ENCODE measurements at regions not wholly inside any gene's neighbourhood (a gene's known extent, or its start where the extent isn't known, plus 50 kb on each side); places are given as distances from the start of the nearest gene placed in this dataset.

- H3K79me2 ChIP-seq (ENCODE audit: insufficient read depth, low read length): no peaks in the 10 kb centered on the region
- no peak for TF ChIP-seq CTCF (IDR thresholded peaks at IDR 0.05; ENCODE audit: extremely low read depth, low read depth, low read length)
- H3K27me3 ChIP-seq (ENCODE audit: insufficient read depth, low read length): peaks cover 11% of the 10 kb centered on the region
- H3K4me3 ChIP-seq (ENCODE audit: insufficient read depth, low read length): no peak overlapping the region
- H3K4me1 ChIP-seq (ENCODE audit: insufficient read depth, low read length): peaks cover 11% of the 10 kb centered on the region
- H4K20me1 ChIP-seq (ENCODE audit: insufficient read depth, low read length): no peaks in the 10 kb centered on the region
- H3K9me3 ChIP-seq (ENCODE audit: low read depth, low read length): no peaks in the 10 kb centered on the region
- H3K27ac ChIP-seq (ENCODE audit: low read depth, low read length): no peak overlapping the region
- no peak overlapping the region for H2AFZ ChIP-seq (ENCODE audit: low read length)
- no peaks in the 10 kb centered on the region for H3K36me3 ChIP-seq (ENCODE audit: insufficient read depth, low read length)
- no peak overlapping the region for H3K4me2 ChIP-seq (ENCODE audit: insufficient read depth, low read length)
- no peak for DNase-seq (ENCODE audit: insufficient read length, low spot score, missing footprints)
Observed at GRCh38 chr10:15457382-15457781, 86.3 kb upstream of the FAM171A1 start.

GRCh38 chr10:15455456-15455855 lies 84.4 kb upstream of the FAM171A1 start:
- Histone ChIP-seq H3K4me1 (ENCODE audit: insufficient read depth, low read length) (no peaks in the 10 kb centered on the region), H3K36me3 (ENCODE audit: insufficient read depth, low read length) (no peaks in the 10 kb centered on the region), H2AFZ (ENCODE audit: low read length) (no peak overlapping the region), H3K9me3 (ENCODE audit: low read depth, low read length) (no peaks in the 10 kb centered on the region), H3K4me3 (ENCODE audit: insufficient read depth, low read length) (no peak overlapping the region), H3K79me2 (ENCODE audit: insufficient read depth, low read length) (no peaks in the 10 kb centered on the region), H4K20me1 (ENCODE audit: insufficient read depth, low read length) (no peaks in the 10 kb centered on the region), H3K27ac (ENCODE audit: low read depth, low read length) (no peak overlapping the region), H3K27me3 (ENCODE audit: insufficient read depth, low read length) (peaks cover 26% of the 10 kb centered on the region), H3K4me2 (ENCODE audit: insufficient read depth, low read length) (no peak overlapping the region)
- TF ChIP-seq CTCF (IDR thresholded peaks at IDR 0.05; ENCODE audit: extremely low read depth, low read depth, low read length): no peak
- no peak for DNase-seq (ENCODE audit: insufficient read length, low spot score, missing footprints)

- Histone ChIP-seq H3K9me3 (ENCODE audit: low read depth, low read length) (no peaks in the 10 kb centered on the region), H4K20me1 (ENCODE audit: insufficient read depth, low read length) (no peaks in the 10 kb centered on the region), H3K79me2 (ENCODE audit: insufficient read depth, low read length) (no peaks in the 10 kb centered on the region), H3K4me1 (ENCODE audit: insufficient read depth, low read length) (no peaks in the 10 kb centered on the region), H3K4me2 (ENCODE audit: insufficient read depth, low read length) (no peak overlapping the region), H3K27me3 (ENCODE audit: insufficient read depth, low read length) (peaks cover 28% of the 10 kb centered on the region), H3K27ac (ENCODE audit: low read depth, low read length) (no peak overlapping the region), H3K36me3 (ENCODE audit: insufficient read depth, low read length) (no peaks in the 10 kb centered on the region), H3K4me3 (ENCODE audit: insufficient read depth, low read length) (no peak overlapping the region), H2AFZ (ENCODE audit: low read length) (no peak overlapping the region)
- no peak for TF ChIP-seq CTCF (IDR thresholded peaks at IDR 0.05; ENCODE audit: extremely low read depth, low read depth, low read length)
- DNase-seq (ENCODE audit: insufficient read length, low spot score, missing footprints): no peak
Observed at GRCh38 chr10:15453926-15454325, 82.8 kb upstream of the FAM171A1 start.

GRCh38 chr10:15453457-15453856 lies 82.4 kb upstream of the FAM171A1 start:
- Histone ChIP-seq H3K36me3 (ENCODE audit: insufficient read depth, low read length) (no peaks in the 10 kb centered on the region), H3K4me1 (ENCODE audit: insufficient read depth, low read length) (no peaks in the 10 kb centered on the region), H3K4me2 (ENCODE audit: insufficient read depth, low read length) (no peak overlapping the region), H2AFZ (ENCODE audit: low read length) (no peak overlapping the region), H3K4me3 (ENCODE audit: insufficient read depth, low read length) (no peak overlapping the region), H3K79me2 (ENCODE audit: insufficient read depth, low read length) (no peaks in the 10 kb centered on the region), H3K27me3 (ENCODE audit: insufficient read depth, low read length) (peaks cover 28% of the 10 kb centered on the region), H4K20me1 (ENCODE audit: insufficient read depth, low read length) (no peaks in the 10 kb centered on the region), H3K27ac (ENCODE audit: low read depth, low read length) (no peak overlapping the region), H3K9me3 (ENCODE audit: low read depth, low read length) (no peaks in the 10 kb centered on the region)
- no peak for TF ChIP-seq CTCF (IDR thresholded peaks at IDR 0.05; ENCODE audit: extremely low read depth, low read depth, low read length)
- DNase-seq (ENCODE audit: insufficient read length, low spot score, missing footprints): no peak
